22Rv1 (cell line): ENCODE measurements at regions not wholly inside any gene's neighbourhood (a gene's known extent, or its start where the extent isn't known, plus 50 kb on each side); places are given as distances from the start of the nearest gene placed in this dataset.

Source experiments
- CTCF ChIP-seq: fragments of 450-650 bp; IDR thresholded peaks from 2 replicates; pipeline ENCODE4 v1.5.1; 2017; ENCODE audit warnings: mild to moderate bottlenecking
- ZFX ChIP-seq: fragments of 450-650 bp; IDR thresholded peaks from 2 replicates; pipeline ENCODE4 v1.6.1; 2017; ENCODE audit warnings: antibody characterized with exemption, borderline replicate concordance

- TF ChIP-seq CTCF (no peak), ZFX (no peak)
These were observed 102.3 kb upstream of the CPSF6 start for GRCh38 chr12:69136931-69137613.
